RWPE2 (cell line): ENCODE measurements at regions not wholly inside any gene's neighbourhood (a gene's known extent, or its start where the extent isn't known, plus 50 kb on each side); places are given as distances from the start of the nearest gene placed in this dataset.
"Not testable (repeated sequence)": the region's sequence is repeated elsewhere in the genome, so short reads cannot be mapped to it uniquely, and the experiment has no call there.

Experiments
- ATAC-seq: fragments of 200-7000 bp; cut with Tn5 transposase; 3 replicates; pipeline ENCODE4 v1.9.1; 2021; ENCODE audit warnings: low read depth
- DNase-seq: peaks from one replicate; pipeline ENCODE4 v3.0.0-alpha.2; 2020; ENCODE audit warnings: low spot score
- H3K27ac ChIP-seq: fragments of 450-650 bp; 2 replicates; pipeline ENCODE4 v1.5.1; 2017; ENCODE audit warnings: mild to moderate bottlenecking; ENCODE audit not compliant: poor library complexity, severe bottlenecking
- H3K27me3 ChIP-seq: fragments of 250-450 bp; sonication (Bioruptor Pico); 2 replicates; pipeline ENCODE4 v1.5.1; 2021; ENCODE audit warnings: mild to moderate bottlenecking, moderate library complexity; ENCODE audit not compliant: insufficient read depth, poor library complexity, severe bottlenecking
- H3K36me3 ChIP-seq: fragments of 250-450 bp; sonication (Bioruptor Pico); 2 replicates; pipeline ENCODE4 v1.5.1; 2020; ENCODE audit warnings: low read depth, mild to moderate bottlenecking, moderate library complexity
- H3K4me1 ChIP-seq: fragments of 250-450 bp; sonication (Bioruptor Pico); 2 replicates; pipeline ENCODE4 v1.5.1; 2021; ENCODE audit warnings: mild to moderate bottlenecking, moderate library complexity; ENCODE audit not compliant: insufficient read depth, poor library complexity, severe bottlenecking
- H3K4me3 ChIP-seq: fragments of 250-450 bp; sonication (Bioruptor Pico); 2 replicates; pipeline ENCODE4 v1.5.1; 2021; ENCODE audit warnings: mild to moderate bottlenecking, moderate library complexity; ENCODE audit not compliant: severe bottlenecking
- H3K9me3 ChIP-seq: fragments of 250-450 bp; sonication (Bioruptor Pico); 2 replicates; pipeline ENCODE4 v1.5.1; 2021; ENCODE audit warnings: mild to moderate bottlenecking, moderate library complexity; ENCODE audit not compliant: severe bottlenecking
- TF ChIP-seq, protein P1 (sequence below): fragments of 450-650 bp; IDR thresholded peaks from one replicate; pipeline ENCODE4 v1.5.1; 2017; ENCODE audit warnings: mild to moderate bottlenecking, moderate library complexity; ENCODE audit not compliant: poor library complexity, severe bottlenecking

GRCh38 chr12:90456248-90456647 is 498.7 kb downstream of the CCER1 start:
- no peaks in the 10 kb centered on the region for H3K36me3 ChIP-seq
- no peak overlapping the region for H3K4me3 ChIP-seq
- no peaks in the 10 kb centered on the region for H3K9me3 ChIP-seq
- no peaks in the 10 kb centered on the region for H3K27me3 ChIP-seq
- DNase-seq (no peak), ATAC-seq (no peak)
- no peaks in the 10 kb centered on the region for H3K4me1 ChIP-seq
- no peak overlapping the region for H3K27ac ChIP-seq
- TF ChIP-seq, protein P1, sequence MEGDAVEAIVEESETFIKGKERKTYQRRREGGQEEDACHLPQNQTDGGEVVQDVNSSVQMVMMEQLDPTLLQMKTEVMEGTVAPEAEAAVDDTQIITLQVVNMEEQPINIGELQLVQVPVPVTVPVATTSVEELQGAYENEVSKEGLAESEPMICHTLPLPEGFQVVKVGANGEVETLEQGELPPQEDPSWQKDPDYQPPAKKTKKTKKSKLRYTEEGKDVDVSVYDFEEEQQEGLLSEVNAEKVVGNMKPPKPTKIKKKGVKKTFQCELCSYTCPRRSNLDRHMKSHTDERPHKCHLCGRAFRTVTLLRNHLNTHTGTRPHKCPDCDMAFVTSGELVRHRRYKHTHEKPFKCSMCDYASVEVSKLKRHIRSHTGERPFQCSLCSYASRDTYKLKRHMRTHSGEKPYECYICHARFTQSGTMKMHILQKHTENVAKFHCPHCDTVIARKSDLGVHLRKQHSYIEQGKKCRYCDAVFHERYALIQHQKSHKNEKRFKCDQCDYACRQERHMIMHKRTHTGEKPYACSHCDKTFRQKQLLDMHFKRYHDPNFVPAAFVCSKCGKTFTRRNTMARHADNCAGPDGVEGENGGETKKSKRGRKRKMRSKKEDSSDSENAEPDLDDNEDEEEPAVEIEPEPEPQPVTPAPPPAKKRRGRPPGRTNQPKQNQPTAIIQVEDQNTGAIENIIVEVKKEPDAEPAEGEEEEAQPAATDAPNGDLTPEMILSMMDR = no peak

GRCh38 chr12:90455756-90456155 is 499.2 kb downstream of the CCER1 start:
- Histone ChIP-seq H3K27ac (no peak overlapping the region), H3K36me3 (no peaks in the 10 kb centered on the region), H3K4me1 (no peaks in the 10 kb centered on the region), H3K9me3 (no peaks in the 10 kb centered on the region), H3K27me3 (no peaks in the 10 kb centered on the region), H3K4me3 (no peak overlapping the region)
- TF ChIP-seq, protein P1 = no peak
- DNase-seq = no peak
- ATAC-seq = no peak

DNA sequence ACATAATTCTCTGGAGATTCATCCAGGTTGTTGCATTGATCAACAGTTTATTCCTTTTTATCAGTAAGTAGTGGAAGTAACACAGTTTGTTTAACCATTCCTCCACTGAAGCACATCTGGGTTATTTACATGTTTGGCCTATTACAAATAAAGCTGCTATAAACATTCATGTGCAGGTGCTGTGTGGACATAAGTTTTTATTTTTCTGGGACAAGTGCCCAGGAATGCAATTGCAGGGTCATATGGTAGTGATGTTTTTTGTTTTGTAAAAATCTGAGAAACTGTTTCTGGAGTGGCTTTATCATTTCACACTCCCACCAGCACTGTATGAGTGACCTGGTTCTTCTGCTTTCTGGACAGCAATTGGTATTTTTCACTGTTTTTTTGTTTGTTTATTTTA is 505.4 kb downstream of the CCER1 start:
- no peak for DNase-seq

DNA sequence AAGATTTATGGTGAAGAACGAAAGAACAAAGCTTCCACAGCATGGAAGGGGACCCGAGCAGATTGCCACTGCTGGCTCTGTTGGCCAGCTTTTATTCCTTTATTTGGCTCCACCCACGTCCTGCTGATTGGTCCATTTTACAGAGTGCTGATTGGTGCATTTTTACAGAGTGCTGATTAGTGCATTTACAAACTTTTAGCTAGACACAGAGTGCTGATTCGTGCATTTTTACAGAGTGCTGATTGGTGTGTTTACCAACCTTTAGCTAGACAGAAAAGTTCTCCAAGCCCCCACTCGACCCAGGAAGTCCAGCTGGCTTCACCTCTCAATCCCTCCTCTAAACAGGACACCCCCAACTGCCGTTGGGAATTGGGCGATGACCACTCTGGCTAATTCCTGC is 511.5 kb downstream of the CCER1 start:
- H3K27me3 ChIP-seq, DNase-seq, H3K4me1 ChIP-seq, ATAC-seq, H3K4me3 ChIP-seq, H3K9me3 ChIP-seq, H3K27ac ChIP-seq, H3K36me3 ChIP-seq: not testable (repeated sequence)

More for the DNA sequence above, 505.4 kb downstream of the CCER1 start:
- no peaks in the 10 kb centered on the region for H3K4me1 ChIP-seq
- no peaks in the 10 kb centered on the region for H3K36me3 ChIP-seq
- no peak for ATAC-seq
- no peak overlapping the region for H3K27ac ChIP-seq
- TF ChIP-seq, protein P1 = no peak
- no peak overlapping the region for H3K4me3 ChIP-seq
- H3K9me3 ChIP-seq = no peaks in the 10 kb centered on the region
- no peaks in the 10 kb centered on the region for H3K27me3 ChIP-seq

GRCh38 chr12:90441431-90441830 is 513.5 kb downstream of the CCER1 start:
- Histone ChIP-seq H3K27ac (no peak overlapping the region), H3K9me3 (no peaks in the 10 kb centered on the region), H3K4me1 (no peaks in the 10 kb centered on the region), H3K27me3 (no peaks in the 10 kb centered on the region), H3K36me3 (no peaks in the 10 kb centered on the region), H3K4me3 (no peak overlapping the region)
- TF ChIP-seq, protein P1 = no peak
- no peak for DNase-seq
- ATAC-seq = no peak
